Stimulated activated naive CD8-positive, alpha-beta T cell treated with anti-CD3 and anti-CD28 coated beads, Interleukin-15, amount 100 ng/mL, for 72 hours (primary cell): ENCODE measurements at regions not wholly inside any gene's neighbourhood (a gene's known extent, or its start where the extent isn't known, plus 50 kb on each side); places are given as distances from the start of the nearest gene placed in this dataset.
"Not testable (repeated sequence)": the region's sequence is repeated elsewhere in the genome, so short reads cannot be mapped to it uniquely, and the experiment has no call there.

Experiments
- ATAC-seq: fragments of 150-1000 bp; cut with Tn5 transposase; 2 replicates; pipeline ENCODE4 v1.10.0; 2021; ENCODE audit warnings: mild to moderate bottlenecking, moderate library complexity
- DNase-seq, 2 donors: peaks; one replicate each; pipeline ENCODE4 v3.0.0; 2021 to 2022
- H3K27ac Mint-ChIP-seq, 2 donors: one replicate each; pipeline ENCODE4 v1.8.0; 2022; ENCODE audit warnings: mild to moderate bottlenecking in 2 of 2, mixed read lengths in 2 of 2, moderate library complexity in 2 of 2
- H3K27me3 Mint-ChIP-seq: one replicate; pipeline ENCODE4 v1.8.0; 2022; ENCODE audit warnings: mixed read lengths
- H3K4me1 Mint-ChIP-seq: one replicate; pipeline ENCODE4 v1.8.0; 2022; ENCODE audit warnings: mild to moderate bottlenecking, mixed read lengths
- H3K4me3 Mint-ChIP-seq, 2 donors: one replicate each; pipeline ENCODE4 v1.8.0; 2022; ENCODE audit warnings: mild to moderate bottlenecking in 2 of 2, mixed read lengths in 2 of 2, moderate library complexity in 1 of 2
- H3K9me3 Mint-ChIP-seq, 2 donors: one replicate each; pipeline ENCODE4 v1.8.0; 2022; ENCODE audit warnings: mixed read lengths in 2 of 2

GRCh38 chr2:65586516-65586915, 154.1 kb upstream of the SPRED2 start:
- no peak for DNase-seq
- H3K4me3 Mint-ChIP-seq, result no peak overlapping the region
- H3K27ac Mint-ChIP-seq, result no peak overlapping the region
- no peak for ATAC-seq
- peaks cover 42% of the 10 kb centered on the region for H3K27me3 Mint-ChIP-seq
- no peaks in the 10 kb centered on the region for H3K9me3 Mint-ChIP-seq
- H3K4me1 Mint-ChIP-seq, result no peaks in the 10 kb centered on the region

- ATAC-seq (no peak), DNase-seq (no peak)
- Mint-ChIP-seq H3K4me1 (no peaks in the 10 kb centered on the region), H3K9me3 (no peaks in the 10 kb centered on the region), H3K4me3 (no peak overlapping the region), H3K27ac (no peak overlapping the region), H3K27me3 (peaks cover 25% of the 10 kb centered on the region)
Measured at GRCh38 chr2:65583061-65583460, 150.7 kb upstream of the SPRED2 start.

- Mint-ChIP-seq H3K4me3 (no peak overlapping the region), H3K27ac (no peak overlapping the region), H3K9me3 (no peaks in the 10 kb centered on the region), H3K4me1 (no peaks in the 10 kb centered on the region), H3K27me3 (peaks cover 19% of the 10 kb centered on the region)
- DNase-seq, result no peak
- ATAC-seq, result no peak
Measured at GRCh38 chr2:65582364-65582763, 150.0 kb upstream of the SPRED2 start.

GRCh38 chr2:65580824-65581223, 148.4 kb upstream of the SPRED2 start:
- no peak overlapping the region for H3K4me3 Mint-ChIP-seq
- no peaks in the 10 kb centered on the region for H3K9me3 Mint-ChIP-seq
- no peak for DNase-seq
- H3K27me3 Mint-ChIP-seq, result peaks cover 20% of the 10 kb centered on the region
- no peaks in the 10 kb centered on the region for H3K4me1 Mint-ChIP-seq
- H3K27ac Mint-ChIP-seq, result no peak overlapping the region
- no peak for ATAC-seq

GRCh38 chr2:65579506-65580235, 147.3 kb upstream of the SPRED2 start:
- ATAC-seq (no peak), DNase-seq (no peak)
- Mint-ChIP-seq H3K4me3 (no peak overlapping the region), H3K4me1 (no peaks in the 10 kb centered on the region), H3K27me3 (peaks cover 32% of the 10 kb centered on the region), H3K27ac (no peak overlapping the region), H3K9me3 (no peaks in the 10 kb centered on the region)

GRCh38 chr2:65577654-65578053, 145.3 kb upstream of the SPRED2 start:
- no peaks in the 10 kb centered on the region for H3K9me3 Mint-ChIP-seq
- H3K4me1 Mint-ChIP-seq, result peaks cover 6% of the 10 kb centered on the region
- no peak overlapping the region for H3K27ac Mint-ChIP-seq
- H3K4me3 Mint-ChIP-seq, result no peak overlapping the region
- ATAC-seq (no peak), DNase-seq (no peak)
- H3K27me3 Mint-ChIP-seq, result peaks cover 24% of the 10 kb centered on the region

- Mint-ChIP-seq H3K4me3 (no peak overlapping the region), H3K27ac (no peak overlapping the region), H3K9me3 (no peaks in the 10 kb centered on the region), H3K27me3 (peaks cover 24% of the 10 kb centered on the region), H3K4me1 (peaks cover 6% of the 10 kb centered on the region)
- ATAC-seq, result no peak
- DNase-seq, result no peak
Measured at GRCh38 chr2:65576861-65577601, 144.6 kb upstream of the SPRED2 start.

- Mint-ChIP-seq H3K4me1 (peaks cover 6% of the 10 kb centered on the region), H3K9me3 (no peaks in the 10 kb centered on the region), H3K27ac (no peak overlapping the region), H3K4me3 (no peak overlapping the region), H3K27me3 (peaks cover 24% of the 10 kb centered on the region)
- ATAC-seq, result no peak
- DNase-seq, result no peak
Measured at GRCh38 chr2:65576278-65576677, 143.9 kb upstream of the SPRED2 start.

GRCh38 chr2:65574993-65575392, 142.6 kb upstream of the SPRED2 start:
- H3K4me1 Mint-ChIP-seq, result peaks cover 6% of the 10 kb centered on the region

GRCh38 chr2:65568656-65569440, 136.4 kb upstream of the SPRED2 start:
- ATAC-seq, H3K9me3 Mint-ChIP-seq, DNase-seq, H3K4me3 Mint-ChIP-seq, H3K27ac Mint-ChIP-seq: not testable (repeated sequence)
- peaks cover 17% of the 10 kb centered on the region for H3K27me3 Mint-ChIP-seq
- peaks cover 14% of the 10 kb centered on the region for H3K4me1 Mint-ChIP-seq

More at GRCh38 chr2:65574993-65575392, 142.6 kb upstream of the SPRED2 start:
- no peak for ATAC-seq
- H3K4me3 Mint-ChIP-seq, result no peak overlapping the region
- DNase-seq, result no peak
- no peaks in the 10 kb centered on the region for H3K9me3 Mint-ChIP-seq
- H3K27me3 Mint-ChIP-seq, result peaks cover 18% of the 10 kb centered on the region
- no peak overlapping the region for H3K27ac Mint-ChIP-seq

GRCh38 chr2:65566617-65567016, 134.2 kb upstream of the SPRED2 start:
- Mint-ChIP-seq H3K4me3 (no peak overlapping the region), H3K27me3 (peaks cover 17% of the 10 kb centered on the region), H3K4me1 (peaks cover 8% of the 10 kb centered on the region), H3K27ac (peak overlapping the region in 1 of 2 donors; percentile 50), H3K9me3 (no peaks in the 10 kb centered on the region)
- no peak for ATAC-seq
- DNase-seq, result no peak

GRCh38 chr2:65565681-65566080, 133.3 kb upstream of the SPRED2 start:
- ATAC-seq, result peak; percentile 43
- H3K27me3 Mint-ChIP-seq, result peaks cover 17% of the 10 kb centered on the region

GRCh38 chr2:65564299-65564698, 131.9 kb upstream of the SPRED2 start:
- ATAC-seq (peak; percentile 28), DNase-seq (no peak)
- peak overlapping the region in 1 of 2 donors; percentile 64 for H3K27ac Mint-ChIP-seq
- no peak overlapping the region for H3K4me3 Mint-ChIP-seq
- H3K27me3 Mint-ChIP-seq, result peaks cover 17% of the 10 kb centered on the region
- no peaks in the 10 kb centered on the region for H3K9me3 Mint-ChIP-seq
- H3K4me1 Mint-ChIP-seq, result peaks cover 8% of the 10 kb centered on the region

More at GRCh38 chr2:65565681-65566080, 133.3 kb upstream of the SPRED2 start:
- H3K27ac Mint-ChIP-seq, result peak overlapping the region in 1 of 2 donors; percentile 56
- no peaks in the 10 kb centered on the region for H3K9me3 Mint-ChIP-seq
- no peak overlapping the region for H3K4me3 Mint-ChIP-seq
- DNase-seq, result no peak
- H3K4me1 Mint-ChIP-seq, result peaks cover 8% of the 10 kb centered on the region

- no peak for ATAC-seq
- Mint-ChIP-seq H3K27ac (no peak overlapping the region), H3K9me3 (no peaks in the 10 kb centered on the region), H3K27me3 (peaks cover 10% of the 10 kb centered on the region), H3K4me3 (no peak overlapping the region), H3K4me1 (peaks cover 8% of the 10 kb centered on the region)
- DNase-seq, result no peak
Measured at GRCh38 chr2:65562890-65563289, 130.5 kb upstream of the SPRED2 start.

GRCh38 chr2:65558743-65559142, 126.3 kb upstream of the SPRED2 start:
- H3K9me3 Mint-ChIP-seq, result no peaks in the 10 kb centered on the region
- ATAC-seq, result no peak
- no peak overlapping the region for H3K27ac Mint-ChIP-seq
- peaks cover 15% of the 10 kb centered on the region for H3K27me3 Mint-ChIP-seq
- H3K4me3 Mint-ChIP-seq, result no peak overlapping the region
- peaks cover 11% of the 10 kb centered on the region for H3K4me1 Mint-ChIP-seq
- DNase-seq, result no peak
